ENCODE measurements at regions not wholly inside any gene's neighbourhood (a gene's known extent, or its start where the extent isn't known, plus 50 kb on each side); places are given as distances from the start of the nearest gene placed in this dataset.

DNA sequence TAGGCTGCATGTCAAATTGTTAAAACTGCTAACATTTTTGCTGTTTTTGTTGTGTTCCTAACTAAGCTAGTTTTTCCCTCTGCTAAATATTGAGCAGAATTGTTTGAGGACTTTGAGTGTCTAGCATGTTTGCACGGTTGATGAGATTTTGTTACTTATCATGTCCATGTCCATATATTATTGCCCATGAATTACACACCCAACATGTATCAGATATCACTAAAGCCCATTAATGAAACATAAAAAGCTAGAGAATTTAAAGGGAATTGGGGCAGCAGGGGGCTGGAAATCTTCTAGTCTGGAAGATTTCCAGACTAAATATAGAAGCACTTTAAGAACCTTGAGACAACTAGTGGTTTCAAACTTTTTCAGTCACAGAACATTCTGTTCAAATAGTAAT, 197.7 kb downstream of the SNX10 start:
- in situ Hi-C loops (cut with HindIII; ENCODE audit: low pct_ligation_motif_present, low sequenced_read_pairs): no loop called here

DNA sequence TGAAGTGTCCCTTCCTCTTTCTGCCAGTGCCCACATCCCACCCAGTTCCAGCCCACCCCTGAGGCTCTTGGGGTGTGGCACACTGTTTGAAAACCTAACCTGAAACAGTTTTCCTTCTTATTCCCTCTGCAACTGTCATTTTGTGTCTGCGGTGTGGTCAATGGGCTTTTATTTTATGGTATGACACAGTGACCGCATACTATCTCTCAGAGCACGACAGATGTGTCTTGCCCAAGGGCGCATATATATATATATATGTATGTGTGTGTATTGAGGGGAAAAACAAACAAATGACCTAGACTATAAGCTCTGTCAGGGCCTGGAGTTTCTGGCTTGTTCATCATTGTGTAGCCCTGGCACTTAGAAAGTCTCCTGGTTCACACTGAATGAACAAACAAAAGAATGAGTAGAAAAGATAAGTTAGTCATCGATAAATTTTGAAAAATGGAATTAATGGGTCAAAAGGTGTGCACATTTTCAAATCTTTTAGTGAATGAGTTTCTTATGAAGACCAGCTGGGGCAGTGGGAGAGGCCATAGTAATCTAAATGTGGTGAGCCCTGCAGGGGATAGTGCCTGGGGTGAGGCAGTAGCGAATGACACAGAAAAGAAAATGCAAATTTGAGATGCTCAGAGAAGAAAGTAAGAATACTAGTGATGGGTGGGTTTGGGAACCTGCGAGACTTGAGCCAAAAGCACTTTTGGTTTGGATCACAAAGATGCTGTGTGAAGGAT, 198.4 kb downstream of the SNX10 start:
- DNase-seq: no peak
- H3K27me3 ChIP-seq (replicated peaks): no peaks in the 10 kb centered on the region
- TF ChIP-seq, protein P1, sequence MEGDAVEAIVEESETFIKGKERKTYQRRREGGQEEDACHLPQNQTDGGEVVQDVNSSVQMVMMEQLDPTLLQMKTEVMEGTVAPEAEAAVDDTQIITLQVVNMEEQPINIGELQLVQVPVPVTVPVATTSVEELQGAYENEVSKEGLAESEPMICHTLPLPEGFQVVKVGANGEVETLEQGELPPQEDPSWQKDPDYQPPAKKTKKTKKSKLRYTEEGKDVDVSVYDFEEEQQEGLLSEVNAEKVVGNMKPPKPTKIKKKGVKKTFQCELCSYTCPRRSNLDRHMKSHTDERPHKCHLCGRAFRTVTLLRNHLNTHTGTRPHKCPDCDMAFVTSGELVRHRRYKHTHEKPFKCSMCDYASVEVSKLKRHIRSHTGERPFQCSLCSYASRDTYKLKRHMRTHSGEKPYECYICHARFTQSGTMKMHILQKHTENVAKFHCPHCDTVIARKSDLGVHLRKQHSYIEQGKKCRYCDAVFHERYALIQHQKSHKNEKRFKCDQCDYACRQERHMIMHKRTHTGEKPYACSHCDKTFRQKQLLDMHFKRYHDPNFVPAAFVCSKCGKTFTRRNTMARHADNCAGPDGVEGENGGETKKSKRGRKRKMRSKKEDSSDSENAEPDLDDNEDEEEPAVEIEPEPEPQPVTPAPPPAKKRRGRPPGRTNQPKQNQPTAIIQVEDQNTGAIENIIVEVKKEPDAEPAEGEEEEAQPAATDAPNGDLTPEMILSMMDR (IDR thresholded peaks at IDR 0.05; ENCODE audit: low read depth, low read length, missing control alignments): no peak
- no peak overlapping the region for H3K4me3 ChIP-seq (ENCODE audit: low read depth, low read length)
- in situ Hi-C loops (cut with HindIII; ENCODE audit: low pct_ligation_motif_present, low sequenced_read_pairs): no loop called here
- no peak overlapping the region for H3K27ac ChIP-seq
- H3K36me3 ChIP-seq (replicated peaks): no peaks in the 10 kb centered on the region

More for the DNA sequence above, 197.7 kb downstream of the SNX10 start:
- H3K4me3 ChIP-seq (ENCODE audit: low read depth, low read length): no peak overlapping the region
- no peak for DNase-seq
- H3K27me3 ChIP-seq (replicated peaks): no peaks in the 10 kb centered on the region
- TF ChIP-seq, protein P1 (IDR thresholded peaks at IDR 0.05; ENCODE audit: low read depth, low read length, missing control alignments): no peak
- H3K36me3 ChIP-seq (replicated peaks): no peaks in the 10 kb centered on the region
- no peak overlapping the region for H3K27ac ChIP-seq

DNA sequence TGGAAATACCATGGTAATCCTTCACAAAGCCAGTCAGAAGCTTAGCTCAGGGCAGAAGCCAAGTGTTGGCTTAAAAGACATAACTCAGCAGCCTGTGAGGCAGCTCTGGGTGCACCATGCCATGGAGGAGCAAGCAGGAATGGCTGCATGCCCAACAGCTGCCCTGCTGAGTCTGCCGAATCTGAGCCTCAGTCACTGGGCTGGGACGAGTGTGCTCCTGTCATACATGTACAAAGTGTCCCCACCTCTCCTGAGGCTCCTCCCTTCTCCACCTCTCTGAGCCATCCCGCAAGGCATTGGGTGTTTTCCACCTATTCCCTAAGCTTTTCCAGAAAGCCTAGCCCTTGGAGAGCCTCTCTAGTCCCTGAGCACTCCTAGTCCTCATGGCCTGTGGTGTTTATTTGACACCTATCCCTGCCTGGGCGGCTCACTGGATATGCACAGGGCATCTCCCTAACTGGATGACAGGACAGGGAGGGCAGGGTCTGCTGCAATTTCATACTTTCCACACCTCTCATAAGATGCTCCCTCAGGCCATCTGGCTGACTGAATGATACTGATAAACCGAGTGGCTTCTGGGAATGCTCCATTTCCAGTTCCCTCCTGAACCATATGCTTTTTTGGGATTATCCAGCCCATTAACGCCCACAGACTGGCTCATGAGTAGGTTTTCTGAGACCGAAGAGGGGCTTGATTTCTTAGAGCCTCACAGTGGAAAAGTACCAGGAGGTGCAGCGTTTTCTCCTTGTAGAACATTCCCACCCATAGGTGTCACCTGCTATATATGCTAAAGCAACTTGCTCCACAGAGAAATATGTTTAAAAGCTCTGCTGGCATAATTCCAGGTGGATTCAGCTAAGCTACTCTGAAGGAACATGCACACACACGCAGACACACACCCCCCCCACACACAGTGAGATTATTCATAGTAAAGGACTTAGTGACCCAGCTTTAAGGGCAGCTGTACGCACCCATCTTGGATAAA, 199.3 kb downstream of the SNX10 start:
- no peak overlapping the region for H3K27ac ChIP-seq
- TF ChIP-seq, protein P1 (IDR thresholded peaks at IDR 0.05; ENCODE audit: low read depth, low read length, missing control alignments): no peak

DNA sequence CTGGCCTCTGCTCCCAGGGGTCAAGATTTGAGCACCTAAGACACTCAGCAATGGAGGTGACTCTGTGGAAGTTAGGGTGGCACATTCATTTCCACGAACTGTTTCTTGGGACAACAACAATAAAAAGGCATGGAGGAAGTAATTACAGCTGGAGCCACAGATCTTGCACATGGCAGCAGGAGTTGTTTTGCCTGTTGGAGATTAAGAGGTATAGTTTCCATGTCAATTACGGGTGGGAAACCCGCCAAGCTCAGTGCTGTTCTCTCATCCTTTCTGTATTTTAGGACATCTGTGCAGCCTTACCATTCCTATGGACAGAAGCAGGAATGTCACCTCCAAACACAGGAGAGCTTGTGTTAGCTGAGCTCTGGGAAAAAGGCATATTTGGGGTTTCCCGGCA, 201.2 kb downstream of the SNX10 start:
- TF ChIP-seq, protein P1 (IDR thresholded peaks at IDR 0.05; ENCODE audit: low read depth, low read length, missing control alignments): no peak
- Histone ChIP-seq H3K36me3 (replicated peaks) (no peaks in the 10 kb centered on the region), H3K4me3 (ENCODE audit: low read depth, low read length) (no peak overlapping the region), H3K27ac (no peak overlapping the region), H3K27me3 (replicated peaks) (no peaks in the 10 kb centered on the region)
- DNase-seq: no peak
- in situ Hi-C loops (cut with HindIII; ENCODE audit: low pct_ligation_motif_present, low sequenced_read_pairs): no loop called here

More for the DNA sequence above, 199.3 kb downstream of the SNX10 start:
- no peaks in the 10 kb centered on the region for H3K27me3 ChIP-seq (replicated peaks)
- in situ Hi-C loops (cut with HindIII; ENCODE audit: low pct_ligation_motif_present, low sequenced_read_pairs): no loop called here
- no peaks in the 10 kb centered on the region for H3K36me3 ChIP-seq (replicated peaks)
- no peak overlapping the region for H3K4me3 ChIP-seq (ENCODE audit: low read depth, low read length)
- no peak for DNase-seq

DNA sequence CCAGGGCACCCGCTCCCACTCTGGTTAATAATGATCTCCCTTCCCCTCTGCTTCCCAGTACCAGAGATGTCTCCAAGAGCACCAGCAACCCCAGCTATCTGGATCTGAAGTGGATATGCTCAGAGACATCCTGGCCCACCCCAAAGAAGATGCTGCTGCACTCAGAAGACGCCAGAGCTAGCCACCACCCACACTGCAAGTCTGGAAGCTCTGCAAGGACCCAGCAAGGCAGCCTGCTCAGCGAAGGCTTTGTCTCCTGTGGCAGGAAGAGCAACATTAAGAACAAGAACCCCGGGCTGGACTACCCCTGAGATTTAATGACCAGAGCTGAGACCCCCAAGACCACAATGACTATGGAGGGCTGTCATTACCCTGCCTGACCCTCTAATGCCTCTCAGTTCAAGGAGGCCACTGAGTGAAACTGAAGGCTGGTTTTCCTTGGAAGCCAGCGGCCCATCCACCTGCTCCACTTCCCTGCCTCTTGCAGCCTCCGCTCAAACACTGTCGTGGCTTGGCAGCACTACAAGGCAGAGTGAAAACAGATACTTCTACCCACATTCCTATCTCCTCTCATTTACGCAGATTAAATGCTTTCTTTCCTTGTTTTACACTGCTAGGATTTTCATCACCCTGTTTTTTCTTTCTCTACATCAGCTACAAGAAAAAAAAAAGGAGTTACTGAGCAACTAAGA, 202.2 kb downstream of the SNX10 start:
- TF ChIP-seq, protein P1 (IDR thresholded peaks at IDR 0.05; ENCODE audit: low read depth, low read length, missing control alignments): no peak
- in situ Hi-C loops (cut with HindIII; ENCODE audit: low pct_ligation_motif_present, low sequenced_read_pairs): no loop called here
- no peak overlapping the region for H3K27ac ChIP-seq

More for the DNA sequence above, 202.2 kb downstream of the SNX10 start:
- no peaks in the 10 kb centered on the region for H3K36me3 ChIP-seq (replicated peaks)
- no peaks in the 10 kb centered on the region for H3K27me3 ChIP-seq (replicated peaks)
- H3K4me3 ChIP-seq (ENCODE audit: low read depth, low read length): no peak overlapping the region
- DNase-seq: no peak
